Neuronal stem cell (in vitro differentiated cells): ENCODE measurements at regions not wholly inside any gene's neighbourhood (a gene's known extent, or its start where the extent isn't known, plus 50 kb on each side); places are given as distances from the start of the nearest gene placed in this dataset.
A peak's percentile ranks its signal among the peaks of the same experiment; 100 is the strongest.

ENCODE experiments used
- DNase-seq: peaks from one replicate; pipeline ENCODE4 v3.0.0-alpha.2; 2013; ENCODE audit warnings: low spot score
- H2AFZ ChIP-seq: one replicate; pipeline ENCODE4 v1.6.1; 2013; ENCODE audit warnings: mild to moderate bottlenecking, low read length, inconsistent platforms
- H2AK5ac ChIP-seq: 2 replicates; pipeline ENCODE4 v1.6.1; 2013; ENCODE audit warnings: low read depth, mild to moderate bottlenecking, inconsistent platforms, low read length, moderate library complexity, mixed read lengths
- H2BK120ac ChIP-seq: 2 replicates; pipeline ENCODE4 v1.6.1; 2013; ENCODE audit warnings: low read depth, mild to moderate bottlenecking, inconsistent platforms, low read length, moderate library complexity, mixed read lengths
- H2BK12ac ChIP-seq: one replicate; pipeline ENCODE4 v1.6.1; 2013; ENCODE audit warnings: low read length, inconsistent platforms
- H2BK15ac ChIP-seq: 2 replicates; pipeline ENCODE4 v1.6.1; 2013; ENCODE audit warnings: mild to moderate bottlenecking, low read length, inconsistent platforms, mixed read lengths
- H2BK5ac ChIP-seq: one replicate; pipeline ENCODE4 v1.6.1; 2013; ENCODE audit warnings: inconsistent platforms, mild to moderate bottlenecking, low read length, moderate library complexity
- H3K14ac ChIP-seq: one replicate; pipeline ENCODE4 v1.6.1; 2013; ENCODE audit warnings: low read length, inconsistent platforms
- H3K18ac ChIP-seq: 2 replicates; pipeline ENCODE4 v1.6.1; 2013; ENCODE audit warnings: low read length, inconsistent platforms
- H3K23ac ChIP-seq: 2 replicates; pipeline ENCODE4 v1.6.1; 2013; ENCODE audit warnings: low read depth, mild to moderate bottlenecking, mixed read lengths, low read length, inconsistent platforms; ENCODE audit not compliant: poor library complexity
- H3K27ac ChIP-seq: replicated peaks from 3 replicates; pipeline ENCODE4 v1.5.1; 2013; ENCODE audit warnings: low read length, inconsistent platforms
- H3K27me3 ChIP-seq, 3 experiments: 2 replicates each; pipeline ENCODE4 v1.6.1; 2013; ENCODE audit warnings: low read length in 3 of 3, mild to moderate bottlenecking in 2 of 3, inconsistent platforms in 1 of 3, low read depth in 1 of 3, mixed read lengths in 1 of 3, moderate library complexity in 1 of 3; ENCODE audit not compliant: control insufficient read depth in 3 of 3, insufficient read depth in 3 of 3
- H3K36me3 ChIP-seq, 2 donors: replicated peaks in 1 of 2; 2 replicates each; pipeline ENCODE4 v1.6.1; 2013; ENCODE audit warnings: low read length in 2 of 2; ENCODE audit not compliant: control insufficient read depth in 2 of 2, insufficient read depth in 2 of 2
- H3K4ac ChIP-seq: 2 replicates; pipeline ENCODE4 v1.6.1; 2013; ENCODE audit warnings: inconsistent platforms, mild to moderate bottlenecking, low read length, moderate library complexity
- H3K4me1 ChIP-seq, 2 donors: 1 replicate in 1 of 2; 2 replicates in 1 of 2; pipeline ENCODE4 v1.6.1; 2013; ENCODE audit warnings: low read length in 2 of 2, low read depth in 1 of 2; ENCODE audit not compliant: control insufficient read depth in 2 of 2, insufficient read depth in 1 of 2
- H3K4me2 ChIP-seq: one replicate; pipeline ENCODE4 v1.6.1; 2013; ENCODE audit warnings: mild to moderate bottlenecking, low read length, inconsistent platforms; ENCODE audit not compliant: insufficient read depth, poor library complexity, severe bottlenecking
- H3K4me3 ChIP-seq, 2 donors: 2 replicates each; pipeline ENCODE4 v1.5.1; 2013; ENCODE audit warnings: low read length in 2 of 2, mild to moderate bottlenecking in 2 of 2, inconsistent platforms in 1 of 2, moderate library complexity in 1 of 2
- H3K79me1 ChIP-seq: one replicate; pipeline ENCODE4 v1.6.1; 2013; ENCODE audit warnings: low read depth, mild to moderate bottlenecking, inconsistent platforms, low read length, moderate library complexity
- H3K9ac ChIP-seq: one replicate; pipeline ENCODE4 v1.6.1; 2013; ENCODE audit warnings: mild to moderate bottlenecking, low read depth, low read length, inconsistent platforms; ENCODE audit not compliant: poor library complexity
- H3K9me3 ChIP-seq, 2 donors: replicated peaks in 1 of 2; 2 replicates each; pipeline versions ENCODE3 to v1.6.1; 2013; ENCODE audit warnings: low read length in 2 of 2, mild to moderate bottlenecking in 2 of 2, inconsistent platforms in 1 of 2, low read depth in 1 of 2, mixed read lengths in 1 of 2, moderate library complexity in 1 of 2; ENCODE audit not compliant: control insufficient read depth in 2 of 2, insufficient read depth in 1 of 2
- H4K8ac ChIP-seq: one replicate; pipeline ENCODE4 v1.6.1; 2013; ENCODE audit warnings: low read depth, mild to moderate bottlenecking, inconsistent platforms, low read length, moderate library complexity
- H4K91ac ChIP-seq: one replicate; pipeline ENCODE4 v1.6.1; 2013; ENCODE audit warnings: low read length, low read depth, mild to moderate bottlenecking, inconsistent platforms; ENCODE audit not compliant: poor library complexity
- WGBS, 2 donors: extraction: QIAGEN DNeasy Blood & Tissue Kit; methylation state at CpG; one replicate each; pipeline ENCODE4 v1.1.7; 2013; ENCODE audit warnings: missing lambda C conversion rate in 2 of 2, mixed read lengths in 1 of 2; ENCODE audit not compliant: insufficient read length in 2 of 2, insufficient replicate concordance in 1 of 2; ENCODE audit errors: extremely low coverage in 2 of 2; 5-methylcytosine and 5-hydroxymethylcytosine counted together

DNA sequence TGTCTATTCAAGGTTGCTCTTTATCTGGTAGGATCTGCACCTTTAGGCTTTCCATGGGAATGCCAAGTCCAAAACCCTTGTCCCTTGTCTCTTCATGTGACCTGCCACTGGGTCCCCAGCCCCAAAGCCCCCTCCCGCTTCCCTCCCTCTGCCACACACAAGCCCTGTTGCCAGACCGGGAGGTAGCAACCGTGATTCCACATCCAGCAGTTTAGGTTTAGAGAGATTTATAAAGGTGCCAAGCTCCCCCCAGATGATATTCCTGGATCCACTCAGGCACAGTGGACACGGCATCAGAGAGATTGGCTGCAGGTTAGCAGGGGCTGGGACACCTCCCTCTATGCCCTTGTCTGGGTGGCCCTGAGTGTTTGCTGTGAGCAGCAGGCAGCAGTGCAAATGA, 504.7 kb downstream of the CCDC171 start:
- Histone ChIP-seq H3K36me3 (no peaks in the 10 kb centered on the region), H3K4me3 (no peak overlapping the region), H2AFZ (no peak overlapping the region), H3K79me1 (no peaks in the 10 kb centered on the region), H2BK15ac (no peak overlapping the region), H2BK5ac (no peak overlapping the region), H3K4me2 (no peak overlapping the region), H4K8ac (no peak overlapping the region), H3K9ac (no peak overlapping the region), H3K27ac (no peak overlapping the region), H3K18ac (no peak overlapping the region), H2BK12ac (no peak overlapping the region), H4K91ac (no peak overlapping the region), H3K4me1 (peaks cover 0 to 1% of the 10 kb centered on the region in 2 donors), H2AK5ac (no peak overlapping the region), H3K9me3 (no peaks in the 10 kb centered on the region), H3K4ac (no peak overlapping the region), H3K23ac (no peak overlapping the region), H2BK120ac (no peak overlapping the region), H3K27me3 (no peaks in the 10 kb centered on the region), H3K14ac (no peak overlapping the region)
- DNase-seq: no peak
- no CpG with 5 or more reads among the region's 4 CpGs for WGBS, 2 donors

DNA sequence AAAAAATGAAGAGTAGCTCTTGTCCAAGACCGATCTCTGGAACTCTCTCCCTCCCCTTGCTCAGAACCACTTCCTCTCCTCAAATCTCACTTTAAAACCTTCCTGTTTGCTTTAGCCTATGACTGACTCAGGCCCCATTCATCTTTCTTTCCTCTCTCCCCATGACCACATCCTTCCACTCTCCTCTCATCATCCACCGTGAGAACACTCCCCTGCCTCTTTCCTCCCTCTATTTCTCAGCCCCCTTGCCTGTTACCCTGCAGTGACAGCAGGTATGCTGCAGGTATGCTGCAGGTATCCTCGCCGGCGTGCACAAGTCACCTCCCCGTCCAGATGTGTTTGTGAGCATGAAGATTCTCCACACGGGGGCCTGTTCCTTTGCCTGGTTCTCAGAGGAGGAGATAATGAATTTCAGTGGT, 505.3 kb downstream of the CCDC171 start:
- Histone ChIP-seq H3K23ac (no peak overlapping the region), H4K8ac (no peak overlapping the region), H3K36me3 (no peaks in the 10 kb centered on the region), H3K9me3 (no peaks in the 10 kb centered on the region), H3K14ac (no peak overlapping the region), H2AK5ac (no peak overlapping the region), H3K4me2 (no peak overlapping the region), H2BK12ac (no peak overlapping the region), H3K4ac (no peak overlapping the region), H2AFZ (no peak overlapping the region), H3K27me3 (no peaks in the 10 kb centered on the region), H4K91ac (no peak overlapping the region), H3K79me1 (no peaks in the 10 kb centered on the region), H2BK5ac (no peak overlapping the region), H3K4me1 (peaks cover 0 to 1% of the 10 kb centered on the region in 2 donors), H3K27ac (no peak overlapping the region), H2BK15ac (no peak overlapping the region), H3K9ac (no peak overlapping the region), H3K18ac (peak overlapping the region; percentile 68), H3K4me3 (no peak overlapping the region), H2BK120ac (no peak overlapping the region)
- WGBS, 2 donors: no CpG with 5 or more reads among the region's 7 CpGs
- no peak for DNase-seq

DNA sequence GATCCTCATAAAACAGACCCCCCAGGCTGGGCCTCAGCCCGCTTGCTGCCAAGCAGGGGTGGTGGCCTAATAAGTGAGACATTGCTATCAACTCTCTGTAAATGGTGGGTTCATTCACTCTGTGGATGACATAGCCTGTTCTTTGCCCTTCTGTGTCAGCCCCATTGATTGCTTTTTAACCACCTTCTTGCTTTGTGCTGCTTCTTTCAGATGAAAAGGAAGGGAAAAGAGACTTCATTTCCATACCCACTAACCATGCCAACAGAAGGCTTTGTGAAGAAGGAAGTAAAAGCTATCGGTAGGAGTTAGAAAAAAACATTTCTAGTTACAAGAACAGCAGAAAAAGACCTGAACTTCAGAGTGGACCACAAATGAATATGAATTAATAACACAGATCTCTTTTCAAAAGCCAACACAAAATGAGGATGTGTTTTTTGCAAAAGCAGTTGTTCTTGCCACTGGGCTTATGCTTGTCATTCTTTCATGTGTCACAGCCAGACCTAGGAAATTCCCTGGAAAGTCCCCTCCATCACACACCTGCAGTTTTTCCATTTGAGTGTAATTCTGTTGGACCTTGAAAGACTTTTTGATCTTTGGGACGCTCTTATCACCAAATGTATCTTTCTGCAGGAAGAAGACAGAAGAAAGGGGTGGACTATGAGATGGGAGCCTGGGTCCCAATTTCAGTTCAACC, 507.7 kb downstream of the CCDC171 start:
- no peak overlapping the region for H2BK120ac ChIP-seq
- WGBS, 2 donors: no CpG with 5 or more reads among the region's 3 CpGs
- H3K9me3 ChIP-seq: no peaks in the 10 kb centered on the region

DNA sequence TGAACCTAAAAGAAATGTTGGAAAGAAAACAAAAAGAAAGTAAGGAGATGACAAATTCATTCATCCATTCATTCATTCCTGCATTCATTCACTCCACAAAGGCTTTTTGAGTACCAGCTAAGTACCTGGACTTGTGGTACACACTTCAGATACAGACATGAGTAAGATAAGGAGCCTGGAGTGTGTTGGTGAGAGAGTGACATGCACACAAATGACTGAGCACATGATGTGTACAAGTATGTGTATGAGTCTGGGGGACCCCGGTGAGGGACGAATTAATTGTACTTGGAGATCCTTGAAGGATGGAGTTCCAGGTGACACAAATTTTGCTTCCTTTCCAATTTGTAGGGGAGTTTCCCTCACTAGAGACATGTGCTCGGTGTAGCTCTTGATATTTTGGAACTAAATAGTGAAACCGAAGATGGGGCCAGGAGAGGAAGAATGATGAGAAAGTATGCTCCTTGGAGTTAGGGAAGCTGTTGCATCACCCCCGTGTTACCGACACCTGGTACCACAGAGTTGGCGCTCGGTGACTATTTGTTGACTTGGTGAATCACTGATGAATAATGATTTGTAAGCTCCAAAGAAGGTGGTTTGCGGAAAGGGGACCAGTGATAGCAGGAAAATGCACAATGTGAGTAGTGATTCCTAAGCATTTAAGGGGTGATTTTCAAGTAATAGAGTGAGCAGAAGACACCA, 509.8 kb downstream of the CCDC171 start:
- no peaks in the 10 kb centered on the region for H3K9me3 ChIP-seq
- H4K8ac ChIP-seq: no peak overlapping the region
- H3K27me3 ChIP-seq: no peaks in the 10 kb centered on the region
- no peak overlapping the region for H2BK5ac ChIP-seq
- H3K4ac ChIP-seq: no peak overlapping the region
- no peak overlapping the region for H4K91ac ChIP-seq
- H3K4me1 ChIP-seq: peaks cover 6 to 8% of the 10 kb centered on the region in 2 donors
- no peak overlapping the region for H3K4me2 ChIP-seq
- no peak overlapping the region for H2BK12ac ChIP-seq
- no peak overlapping the region for H3K27ac ChIP-seq
- no peak overlapping the region for H3K9ac ChIP-seq
- H3K18ac ChIP-seq: no peak overlapping the region
- no peak overlapping the region for H3K23ac ChIP-seq
- no peak overlapping the region for H2BK120ac ChIP-seq
- H3K79me1 ChIP-seq: no peaks in the 10 kb centered on the region
- H3K4me3 ChIP-seq: no peak overlapping the region
- H2BK15ac ChIP-seq: no peak overlapping the region
- DNase-seq: no peak
- no CpG with 5 or more reads among the region's 9 CpGs for WGBS, 2 donors
- no peak overlapping the region for H3K14ac ChIP-seq
- no peak overlapping the region for H2AK5ac ChIP-seq
- H2AFZ ChIP-seq: no peak overlapping the region
- no peaks in the 10 kb centered on the region for H3K36me3 ChIP-seq

More for the DNA sequence above, 507.7 kb downstream of the CCDC171 start:
- no peak for DNase-seq
- Histone ChIP-seq H3K4me1 (peaks cover 6 to 8% of the 10 kb centered on the region in 2 donors), H3K23ac (no peak overlapping the region), H2BK5ac (no peak overlapping the region), H3K18ac (no peak overlapping the region), H4K91ac (no peak overlapping the region), H3K79me1 (no peaks in the 10 kb centered on the region), H2AK5ac (no peak overlapping the region), H2BK15ac (no peak overlapping the region), H3K4me2 (no peak overlapping the region), H2BK12ac (no peak overlapping the region), H4K8ac (no peak overlapping the region), H3K14ac (no peak overlapping the region), H3K9ac (no peak overlapping the region), H3K27me3 (no peaks in the 10 kb centered on the region), H3K4ac (no peak overlapping the region), H3K36me3 (no peaks in the 10 kb centered on the region), H3K27ac (no peak overlapping the region), H2AFZ (no peak overlapping the region), H3K4me3 (no peak overlapping the region)
